GM12873 (cell line): ENCODE measurements at regions not wholly inside any gene's neighbourhood (a gene's known extent, or its start where the extent isn't known, plus 50 kb on each side); places are given as distances from the start of the nearest gene placed in this dataset.

Experiments used
- CTCF ChIP-seq: IDR thresholded peaks from 2 replicates; pipeline ENCODE4 v1.5.1; 2012; ENCODE audit warnings: low read depth, mild to moderate bottlenecking, moderate library complexity, low read length, control low read depth; ENCODE audit not compliant: insufficient read depth; ENCODE audit errors: missing control alignments

- no peak for TF ChIP-seq CTCF
These were observed 786.5 kb downstream of the LRRIQ3 start for GRCh38 chr1:73411479-73411878.

DNA sequence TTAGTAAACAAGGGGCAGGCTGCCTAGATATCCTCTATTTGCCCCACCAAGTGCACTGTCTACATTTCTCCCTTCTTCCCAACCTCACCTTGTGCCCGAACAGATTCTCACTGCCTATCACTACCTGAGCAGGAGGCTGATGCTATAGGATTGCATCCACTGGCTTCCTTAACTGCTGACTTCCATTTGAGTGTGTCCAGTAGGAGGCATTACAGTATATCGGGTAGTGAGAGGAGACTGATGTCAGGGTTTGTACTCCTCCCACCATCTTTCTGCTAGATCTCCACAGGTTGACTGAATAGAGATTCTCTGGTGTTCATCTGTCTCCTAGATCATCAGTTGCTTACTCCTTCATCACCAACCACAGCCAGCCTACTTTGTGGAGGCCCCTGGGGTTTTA lies 796.3 kb downstream of the LRRIQ3 start:
- no peak for TF ChIP-seq CTCF

- no peak for TF ChIP-seq CTCF
These were observed 815.0 kb downstream of the LRRIQ3 start for GRCh38 chr1:73382966-73383365.

GRCh38 chr1:73366734-73367413 lies 831.1 kb downstream of the LRRIQ3 start:
- no peak for TF ChIP-seq CTCF

GRCh38 chr1:73359001-73359400 lies 839.0 kb downstream of the LRRIQ3 start:
- no peak for TF ChIP-seq CTCF

DNA sequence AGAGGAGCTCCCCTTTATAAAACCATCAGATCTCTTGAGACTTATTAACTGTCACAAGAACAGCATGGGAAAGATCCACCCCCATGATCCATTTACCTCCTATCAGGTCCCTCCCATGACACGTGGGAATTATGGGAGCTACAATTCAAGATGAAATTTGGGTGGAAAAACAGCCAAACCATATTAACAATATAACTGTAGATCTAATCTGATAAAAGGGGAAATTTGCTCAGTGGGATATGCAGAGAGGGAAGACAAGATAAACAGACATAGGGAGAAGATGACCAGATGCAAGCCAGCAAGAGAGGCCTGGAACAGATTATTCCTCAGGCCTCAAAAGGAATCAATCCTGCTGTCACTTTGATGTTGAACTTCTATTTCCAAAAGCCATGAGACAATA lies 841.5 kb downstream of the LRRIQ3 start:
- TF ChIP-seq CTCF, result no peak

- TF ChIP-seq CTCF, result no peak
These were observed 854.0 kb downstream of the LRRIQ3 start for GRCh38 chr1:73343947-73344346.
